HL-60 (cell line): ENCODE measurements at regions not wholly inside any gene's neighbourhood (a gene's known extent, or its start where the extent isn't known, plus 50 kb on each side); places are given as distances from the start of the nearest gene placed in this dataset.

Source experiments
- DNase-seq, 2 experiments: peaks; one replicate each; pipeline ENCODE4 v3.0.0-alpha.2; 2010 to 2020; ENCODE audit warnings: low read depth in 1 of 2, low spot score in 1 of 2
- H3K27ac ChIP-seq: fragments of 250-450 bp; sonication (Bioruptor Pico); replicated peaks from 2 replicates; pipeline ENCODE4 v1.5.1; 2020; ENCODE audit warnings: mild to moderate bottlenecking, moderate library complexity
- H3K27me3 ChIP-seq: fragments of 250-450 bp; sonication (Bioruptor Pico); 2 replicates; pipeline ENCODE4 v1.5.1; 2021; ENCODE audit warnings: mild to moderate bottlenecking, moderate library complexity; ENCODE audit not compliant: insufficient read depth, poor library complexity, severe bottlenecking
- H3K4me3 ChIP-seq: replicated peaks from 2 replicates; pipeline ENCODE4 v1.5.1; 2011; ENCODE audit warnings: mild to moderate bottlenecking, control low read depth, low read length; ENCODE audit not compliant: insufficient read depth
- CTCF ChIP-seq: IDR thresholded peaks from one replicate; pipeline ENCODE4 v1.5.1; 2011; ENCODE audit warnings: low read length, control low read depth, inconsistent platforms; ENCODE audit not compliant: insufficient read depth
- GABPA ChIP-seq: IDR thresholded peaks from 2 replicates; pipeline ENCODE4 v1.6.1; 2012; ENCODE audit warnings: low read depth
- POLR2AphosphoS5 ChIP-seq: IDR thresholded peaks from 2 replicates; pipeline ENCODE4 v1.6.1; 2012; ENCODE audit warnings: low read depth
- REST ChIP-seq: IDR thresholded peaks from 2 replicates; pipeline ENCODE4 v1.6.1; 2012; ENCODE audit warnings: low read depth; ENCODE audit not compliant: insufficient replicate concordance
- SPI1 ChIP-seq: IDR thresholded peaks from 2 replicates; pipeline ENCODE4 v1.6.1; 2012; ENCODE audit warnings: low read depth, mild to moderate bottlenecking, borderline replicate concordance

GRCh38 chr13:70714993-70715392 lies 606.7 kb upstream of the KLHL1 start:
- no peak overlapping the region for H3K4me3 ChIP-seq
- TF ChIP-seq SPI1 (no peak), GABPA (no peak), CTCF (no peak), REST (no peak), POLR2AphosphoS5 (no peak)
- H3K27me3 ChIP-seq = no peaks in the 10 kb centered on the region
- no peak for DNase-seq
- H3K27ac ChIP-seq = no peak overlapping the region

- no peak for DNase-seq
- Histone ChIP-seq H3K27ac (no peak overlapping the region), H3K4me3 (no peak overlapping the region), H3K27me3 (no peaks in the 10 kb centered on the region)
- TF ChIP-seq REST (no peak), POLR2AphosphoS5 (no peak), SPI1 (no peak), GABPA (no peak)
Observed at GRCh38 chr13:70708775-70709174, 600.5 kb upstream of the KLHL1 start.

- H3K4me3 ChIP-seq = no peak overlapping the region
- no peak for DNase-seq
- H3K27me3 ChIP-seq = no peaks in the 10 kb centered on the region
- H3K27ac ChIP-seq = no peak overlapping the region
- TF ChIP-seq REST (no peak), CTCF (no peak), POLR2AphosphoS5 (no peak), GABPA (no peak), SPI1 (no peak)
Observed at GRCh38 chr13:70703755-70704154, 595.5 kb upstream of the KLHL1 start.
